B cell (primary cell): ENCODE measurements at regions not wholly inside any gene's neighbourhood (a gene's known extent, or its start where the extent isn't known, plus 50 kb on each side); places are given as distances from the start of the nearest gene placed in this dataset.

Experiments used
- ATAC-seq: fragments of 200-7000 bp; cut with Tn5 transposase; one replicate; pipeline ENCODE4 v1.10.0; 2021; ENCODE audit warnings: low read depth, mild to moderate bottlenecking, moderate number of reproducible peaks, moderate library complexity
- CTCF ChIA-PET: fragments of 350-600 bp; sonication (Branson Sonifier 250); formaldehyde crosslinking; loops from one replicate; lab custom pipeline; 2021; ENCODE audit warnings: antibody characterized with exemption, inconsistent platforms; lab: Charles Lee
- POLR2A ChIA-PET: fragments of 350-600 bp; sonication (Branson Sonifier 250); formaldehyde crosslinking; loops from one replicate; lab custom pipeline; 2021; ENCODE audit warnings: antibody characterized with exemption; lab: Charles Lee
- DNase-seq: peaks from one replicate; pipeline ENCODE4 v3.0.0; 2013
- H2AFZ ChIP-seq: 2 replicates; pipeline ENCODE4 v1.6.1; 2012; ENCODE audit warnings: mild to moderate bottlenecking, low read depth, low read length; ENCODE audit not compliant: insufficient read depth, poor library complexity, severe bottlenecking
- H3K27ac ChIP-seq, 2 donors: 1 replicate in 1 of 2; 2 replicates in 1 of 2; pipeline ENCODE4 v1.5.1; 2012 to 2013; ENCODE audit warnings: low read length in 2 of 2, mild to moderate bottlenecking in 2 of 2, moderate library complexity in 1 of 2
- H3K27me3 ChIP-seq, 4 experiments: fragments of 200-600 bp in 1 of 4; sonication (generic) in 1 of 4; replicated peaks in 1 of 4; 1 replicate in 2 of 4; 2 replicates in 2 of 4; pipeline versions ENCODE4 v1.6.1 to v1.7.0; 2013 to 2016; ENCODE audit warnings: low read length in 3 of 4, mild to moderate bottlenecking in 2 of 4, mixed read lengths in 1 of 4, moderate library complexity in 1 of 4; ENCODE audit not compliant: insufficient read depth in 4 of 4, control insufficient read depth in 3 of 4; ENCODE audit errors: control extremely low read depth in 1 of 4
- H3K36me3 ChIP-seq, 2 experiments: replicated peaks in 1 of 2; 1 replicate in 1 of 2; 2 replicates in 1 of 2; pipeline versions ENCODE4 v1.6.1 to v1.7.1; 2013; ENCODE audit warnings: low read length in 1 of 2; ENCODE audit not compliant: insufficient read depth in 2 of 2, control insufficient read depth in 1 of 2; ENCODE audit errors: control extremely low read depth in 1 of 2, extremely low read depth in 1 of 2
- H3K4me1 ChIP-seq, 2 donors: fragments of 200-600 bp in 1 of 2; sonication (generic) in 1 of 2; 1 replicate in 1 of 2; 2 replicates in 1 of 2; pipeline versions ENCODE4 v1.5.1 to v1.6.1; 2013 to 2017; ENCODE audit warnings: low read length in 2 of 2; ENCODE audit not compliant: control insufficient read depth in 2 of 2, insufficient read depth in 2 of 2
- H3K4me2 ChIP-seq: replicated peaks from 2 replicates; pipeline ENCODE3; 2012; ENCODE audit warnings: mild to moderate bottlenecking, low read depth, low read length; ENCODE audit not compliant: poor library complexity, severe bottlenecking
- H3K4me3 ChIP-seq, 5 experiments: fragments of 200-600 bp in 1 of 5; sonication (generic) in 1 of 5; 1 replicate in 3 of 5; 2 replicates in 2 of 5; pipeline versions ENCODE4 v1.5.1 to v1.7.0; 2011 to 2016; ENCODE audit warnings: low read length in 4 of 5, mild to moderate bottlenecking in 4 of 5, low read depth in 2 of 5, control low read depth in 1 of 5, moderate library complexity in 1 of 5; ENCODE audit not compliant: insufficient read depth in 1 of 5; ENCODE audit errors: control extremely low read depth in 1 of 5, extremely low read depth in 1 of 5
- H3K79me2 ChIP-seq: fragments of 200-600 bp; sonication (generic); one replicate; pipeline ENCODE4 v1.6.0; 2016; ENCODE audit warnings: low read length; ENCODE audit not compliant: control insufficient read depth, insufficient read depth
- H3K9ac ChIP-seq: fragments of 200-600 bp; sonication (generic); 2 replicates; pipeline ENCODE4 v1.6.1; 2017; ENCODE audit warnings: mild to moderate bottlenecking, low read length, moderate library complexity
- H3K9me3 ChIP-seq, 3 donors: one replicate each; pipeline versions ENCODE4 v1.6.1 to v1.7.1; 2013; ENCODE audit warnings: low read length in 2 of 3; ENCODE audit not compliant: control insufficient read depth in 2 of 3, insufficient read depth in 1 of 3; ENCODE audit errors: control extremely low read depth in 1 of 3
- H4K20me1 ChIP-seq: 2 replicates; pipeline ENCODE4 v1.6.0; 2012; ENCODE audit warnings: mild to moderate bottlenecking, low read length; ENCODE audit not compliant: insufficient read depth, control insufficient read depth, poor library complexity, severe bottlenecking
- H3K27ac Mint-ChIP-seq: one replicate; pipeline ENCODE4 v1.8.0; 2021; ENCODE audit warnings: mixed read lengths
- H3K27me3 Mint-ChIP-seq: one replicate; pipeline ENCODE4 v1.8.0; 2021; ENCODE audit warnings: mixed read lengths
- H3K4me1 Mint-ChIP-seq: one replicate; pipeline ENCODE4 v1.8.0; 2021; ENCODE audit warnings: mixed read lengths
- H3K4me3 Mint-ChIP-seq: one replicate; pipeline ENCODE4 v1.8.0; 2021; ENCODE audit warnings: mixed read lengths
- H3K9me3 Mint-ChIP-seq: one replicate; pipeline ENCODE4 v1.8.0; 2022; ENCODE audit warnings: mixed read lengths; ENCODE audit not compliant: insufficient read depth
- CTCF ChIP-seq: fragments of 200-600 bp; IDR thresholded peaks from one replicate; pipeline ENCODE4 v1.8.0; 2022; ENCODE audit warnings: antibody characterized with exemption, mild to moderate bottlenecking
- EZH2 ChIP-seq: IDR thresholded peaks from 2 replicates; pipeline ENCODE4 v1.6.1; 2012; ENCODE audit warnings: borderline replicate concordance, low read depth, mild to moderate bottlenecking, moderate library complexity, low read length; ENCODE audit not compliant: insufficient read depth, poor library complexity, severe bottlenecking
- WGBS: methylation state at CpG from one replicate; pipeline ENCODE4 v1.1.5; 2013; ENCODE audit warnings: missing lambda C conversion rate; ENCODE audit not compliant: insufficient coverage; 5-methylcytosine and 5-hydroxymethylcytosine counted together
- intact Hi-C: fragments of 100-400 bp; cut with micrococcal nuclease; formaldehyde crosslinking; loops from one replicate; pipeline ENCODE4 v1.10.0; 2022

GRCh38 chr6:8655670-8656454, 220.5 kb upstream of the SLC35B3 start:
- Histone ChIP-seq H4K20me1 (no peaks in the 10 kb centered on the region), H3K4me2 (no peak overlapping the region), H2AFZ (no peak overlapping the region), H3K79me2 (no peaks in the 10 kb centered on the region), H3K9me3 (no peaks in the 10 kb centered on the region), H3K27ac (no peak overlapping the region), H3K27me3 (no peaks in the 10 kb centered on the region), H3K36me3 (no peaks in the 10 kb centered on the region), H3K4me3 (no peak overlapping the region), H3K4me1 (no peaks in the 10 kb centered on the region), H3K9ac (no peak overlapping the region)
- DNase-seq (no peak), ATAC-seq (no peak)
- CTCF ChIA-PET, result no interaction called here
- Mint-ChIP-seq H3K4me3 (no peak overlapping the region), H3K27ac (no peak overlapping the region), H3K9me3 (no peaks in the 10 kb centered on the region), H3K27me3 (no peaks in the 10 kb centered on the region), H3K4me1 (no peaks in the 10 kb centered on the region)
- WGBS, result 83% methylated on average over 3 of the region's 5 CpGs
- POLR2A ChIA-PET, result no interaction called here
- intact Hi-C loops, result no loop called here
- TF ChIP-seq CTCF (no peak), EZH2 (no peak)

DNA sequence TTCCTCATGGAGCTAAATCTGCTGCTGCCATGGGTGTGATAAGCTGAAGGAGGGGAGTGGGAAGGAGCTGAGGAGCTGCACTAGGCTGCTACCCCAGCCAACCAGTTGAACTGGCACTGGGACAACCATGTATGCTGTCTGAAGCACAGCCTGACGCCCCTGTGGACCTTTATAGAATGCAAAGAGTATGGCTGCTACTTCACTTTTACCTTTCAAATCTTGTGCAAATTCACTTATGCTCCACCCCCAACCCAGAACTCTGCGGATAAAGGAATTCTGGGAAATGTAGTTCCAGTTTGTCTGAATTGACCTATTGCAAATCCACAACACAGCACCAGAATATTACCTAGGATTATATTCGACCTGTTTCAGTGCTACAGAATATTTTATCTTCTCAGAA, 217.4 kb upstream of the SLC35B3 start:
- H3K27ac Mint-ChIP-seq, result no peak overlapping the region
- no peaks in the 10 kb centered on the region for H4K20me1 ChIP-seq
- H3K9ac ChIP-seq, result no peak overlapping the region
- H3K4me3 Mint-ChIP-seq, result no peak overlapping the region
- H3K4me3 ChIP-seq, result no peak overlapping the region
- H2AFZ ChIP-seq, result no peak overlapping the region
- H3K27me3 ChIP-seq, result no peaks in the 10 kb centered on the region
- WGBS, result 92% methylated on average over 2 of the region's 3 CpGs
- no peaks in the 10 kb centered on the region for H3K4me1 Mint-ChIP-seq
- H3K27me3 Mint-ChIP-seq, result no peaks in the 10 kb centered on the region
- ATAC-seq, result no peak
- H3K4me2 ChIP-seq, result no peak overlapping the region
- H3K4me1 ChIP-seq, result no peaks in the 10 kb centered on the region
- H3K79me2 ChIP-seq, result no peaks in the 10 kb centered on the region
- CTCF ChIA-PET, result no interaction called here
- no peaks in the 10 kb centered on the region for H3K9me3 ChIP-seq
- no peak overlapping the region for H3K27ac ChIP-seq
- no peaks in the 10 kb centered on the region for H3K36me3 ChIP-seq
- no peak for DNase-seq
- POLR2A ChIA-PET, result no interaction called here
- intact Hi-C loops, result no loop called here
- TF ChIP-seq CTCF, result no peak
- no peak for TF ChIP-seq EZH2
- peaks cover 4% of the 10 kb centered on the region for H3K9me3 Mint-ChIP-seq
